ENCODE measurements at regions not wholly inside any gene's neighbourhood (a gene's known extent, or its start where the extent isn't known, plus 50 kb on each side); places are given as distances from the start of the nearest gene placed in this dataset.

DNA sequence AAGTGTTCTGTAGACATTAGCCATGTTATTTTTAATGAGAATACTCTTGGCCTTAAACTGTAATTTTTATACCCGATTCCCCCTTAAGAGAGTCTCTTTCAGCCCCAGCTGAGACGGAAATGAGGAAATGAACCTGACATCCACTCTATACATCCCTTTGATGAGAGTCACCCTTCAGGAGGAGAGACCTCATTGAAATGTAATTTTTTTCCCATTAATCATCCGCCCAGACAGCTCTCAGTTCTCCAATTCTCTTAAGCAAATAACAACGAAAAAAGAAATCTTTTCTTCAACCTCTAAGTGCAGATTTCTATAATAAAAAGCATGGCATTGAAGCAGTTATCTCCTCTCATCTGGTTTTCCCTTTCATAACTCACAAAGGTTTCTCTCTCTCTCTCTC, 243.8 kb upstream of the PMEPA1 start:
- ChIA-PET CTCF (no interaction called here), POLR2A (ENCODE audit: unreplicated experiment) (no interaction called here)
- Histone ChIP-seq H3K14ac (replicated peaks; ENCODE audit: low read depth, low read length) (no peak overlapping the region), H2BK20ac (ENCODE audit: low read depth, low read length) (no peak overlapping the region), H3K27ac (ENCODE audit: insufficient read depth, low read length) (no peak overlapping the region), H3K4ac (ENCODE audit: low read depth, low read length) (no peak overlapping the region), H3K27me3 (ENCODE audit: control insufficient read depth, insufficient read depth, low read length) (no peaks in the 10 kb centered on the region), H3K18ac (ENCODE audit: low read depth, low read length) (no peak overlapping the region), H3K4me2 (ENCODE audit: low read depth, low read length) (no peak overlapping the region), H4K8ac (ENCODE audit: low read depth in 2 of 2, low read length in 2 of 2) (no peak overlapping the region), H3K9me1 (ENCODE audit: insufficient read depth, low read length) (no peaks in the 10 kb centered on the region), H3K23ac (ENCODE audit: low read depth, low read length) (no peak overlapping the region), H2BK15ac (ENCODE audit: low read depth, low read length) (no peak overlapping the region), H3K9me3 (ENCODE audit: control insufficient read depth, insufficient read depth, low read length) (no peaks in the 10 kb centered on the region), H3K36me3 (ENCODE audit: control insufficient read depth, insufficient read depth, low read length) (no peaks in the 10 kb centered on the region), H3K79me1 (ENCODE audit: low read depth in 1 of 2, low read length in 2 of 2) (no peaks in the 10 kb centered on the region), H4K91ac (ENCODE audit: insufficient read depth, low read depth, low read length) (no peak overlapping the region), H4K20me1 (ENCODE audit: insufficient read depth, low read length) (no peaks in the 10 kb centered on the region), H2BK120ac (ENCODE audit: low read depth, low read length) (no peak overlapping the region), H3K4me3 (ENCODE audit: insufficient read depth, low read depth, low read length) (no peak overlapping the region), H2BK5ac (ENCODE audit: low read depth, low read length, poor library complexity, severe bottlenecking) (no peak overlapping the region), H3K56ac (ENCODE audit: extremely low read depth, insufficient read depth, low read length) (no peak overlapping the region), H2AK5ac (ENCODE audit: low read depth, low read length) (no peak overlapping the region), H4K5ac (ENCODE audit: low read depth, low read length) (no peak overlapping the region), H2AK9ac (replicated peaks; ENCODE audit: low read depth, low read length, poor library complexity) (no peak overlapping the region), H3K4me1 (ENCODE audit: control insufficient read depth, insufficient read depth, low read length) (no peaks in the 10 kb centered on the region), H3K9ac (ENCODE audit: low read depth, low read length) (no peak overlapping the region), H2AFZ (replicated peaks; ENCODE audit: low read length, poor library complexity) (no peak overlapping the region)
- no TSS peak for BruUV-seq (replicated peaks)
- WGBS, 2 experiments (ENCODE audit: extremely low coverage in 2 of 2, insufficient read length in 1 of 2), result 20% methylated on average over 1 of the region's 4 CpGs; no CpG with 5 or more reads in 1 of the 2 experiments
- DNase-seq, result no peak
- TF ChIP-seq, protein P1, sequence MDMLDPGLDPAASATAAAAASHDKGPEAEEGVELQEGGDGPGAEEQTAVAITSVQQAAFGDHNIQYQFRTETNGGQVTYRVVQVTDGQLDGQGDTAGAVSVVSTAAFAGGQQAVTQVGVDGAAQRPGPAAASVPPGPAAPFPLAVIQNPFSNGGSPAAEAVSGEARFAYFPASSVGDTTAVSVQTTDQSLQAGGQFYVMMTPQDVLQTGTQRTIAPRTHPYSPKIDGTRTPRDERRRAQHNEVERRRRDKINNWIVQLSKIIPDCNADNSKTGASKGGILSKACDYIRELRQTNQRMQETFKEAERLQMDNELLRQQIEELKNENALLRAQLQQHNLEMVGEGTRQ (IDR thresholded peaks at IDR 0.05; ENCODE audit: low read depth, low read length), result no peak
- TF ChIP-seq, protein P2, sequence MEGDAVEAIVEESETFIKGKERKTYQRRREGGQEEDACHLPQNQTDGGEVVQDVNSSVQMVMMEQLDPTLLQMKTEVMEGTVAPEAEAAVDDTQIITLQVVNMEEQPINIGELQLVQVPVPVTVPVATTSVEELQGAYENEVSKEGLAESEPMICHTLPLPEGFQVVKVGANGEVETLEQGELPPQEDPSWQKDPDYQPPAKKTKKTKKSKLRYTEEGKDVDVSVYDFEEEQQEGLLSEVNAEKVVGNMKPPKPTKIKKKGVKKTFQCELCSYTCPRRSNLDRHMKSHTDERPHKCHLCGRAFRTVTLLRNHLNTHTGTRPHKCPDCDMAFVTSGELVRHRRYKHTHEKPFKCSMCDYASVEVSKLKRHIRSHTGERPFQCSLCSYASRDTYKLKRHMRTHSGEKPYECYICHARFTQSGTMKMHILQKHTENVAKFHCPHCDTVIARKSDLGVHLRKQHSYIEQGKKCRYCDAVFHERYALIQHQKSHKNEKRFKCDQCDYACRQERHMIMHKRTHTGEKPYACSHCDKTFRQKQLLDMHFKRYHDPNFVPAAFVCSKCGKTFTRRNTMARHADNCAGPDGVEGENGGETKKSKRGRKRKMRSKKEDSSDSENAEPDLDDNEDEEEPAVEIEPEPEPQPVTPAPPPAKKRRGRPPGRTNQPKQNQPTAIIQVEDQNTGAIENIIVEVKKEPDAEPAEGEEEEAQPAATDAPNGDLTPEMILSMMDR (conservative IDR thresholded peaks at IDR 0.05; ENCODE audit: low read depth, low read length), result no peak
- no peak for TF ChIP-seq MAFK (IDR thresholded peaks at IDR 0.05; ENCODE audit: low read depth, low read length)
- TF ChIP-seq MAZ (IDR thresholded peaks at IDR 0.05; ENCODE audit: borderline replicate concordance, low read depth, low read length), result no peak
- TF ChIP-seq MXI1 (IDR thresholded peaks at IDR 0.05; ENCODE audit: borderline replicate concordance, low read depth, low read length), result no peak
- no peak for TF ChIP-seq BHLHE40 (IDR thresholded peaks at IDR 0.05; ENCODE audit: low read depth, low read length)
- no peak for TF ChIP-seq CEBPB (IDR thresholded peaks at IDR 0.05; ENCODE audit: low read depth, low read length)
- no peak for ATAC-seq (ENCODE audit: low read depth)
- intact Hi-C loops (cut with micrococcal nuclease), result no loop called here
- dilution Hi-C loops (cut with HindIII; ENCODE audit: low sequenced_read_pairs, unreplicated experiment), result no loop called here
- in situ Hi-C loops (cut with MboI; ENCODE audit: low sequenced_read_pairs), result no loop called here

Measured in IMR-90 (cell line).